NT2/D1 (cell line): ENCODE measurements at regions not wholly inside any gene's neighbourhood (a gene's known extent, or its start where the extent isn't known, plus 50 kb on each side); places are given as distances from the start of the nearest gene placed in this dataset.

Source experiments
- SUZ12 ChIP-seq: IDR thresholded peaks from 2 replicates; pipeline ENCODE4 v1.6.1; 2011; ENCODE audit not compliant: insufficient read length, insufficient read depth; ENCODE audit errors: extremely low read depth
- YY1 ChIP-seq: IDR thresholded peaks from 2 replicates; pipeline ENCODE4 v1.6.1; 2011; ENCODE audit not compliant: insufficient read length, insufficient read depth
- ZNF274 ChIP-seq: IDR thresholded peaks from 2 replicates; pipeline ENCODE4 v1.6.1; 2011; ENCODE audit warnings: mild to moderate bottlenecking, low read depth, low read length

GRCh38 chr1:172914501-172915144, 136.1 kb downstream of the TNFSF18 start:
- TF ChIP-seq YY1, result no peak
- TF ChIP-seq SUZ12, result no peak
- no peak for TF ChIP-seq ZNF274
